Right lobe of liver (tissue), 6 donors: ENCODE measurements at regions not wholly inside any gene's neighbourhood (a gene's known extent, or its start where the extent isn't known, plus 50 kb on each side); places are given as distances from the start of the nearest gene placed in this dataset.

Experiments used
- ATAC-seq, 4 donors: fragments of 200-7000 bp; cut with Tn5 transposase; one replicate each; pipeline ENCODE4 v1.9.1; 2020; ENCODE audit warnings: mild to moderate bottlenecking in 4 of 4, moderate library complexity in 4 of 4
- DNase-seq, 3 donors: peaks; one replicate each; pipeline ENCODE4 v3.0.0-alpha.2; 2020
- H3K27ac ChIP-seq, 3 donors: fragments of 200-600 bp; one replicate each; pipeline ENCODE4 v1.8.0; 2022
- H3K27me3 ChIP-seq, 2 donors: fragments of 200-600 bp; one replicate each; pipeline ENCODE4 v1.8.0; 2022
- H3K36me3 ChIP-seq, 4 donors: fragments of 200-600 bp; sonication (generic) in 1 of 4; one replicate each; pipeline versions ENCODE4 v1.5.1 to v1.8.0; 2017 to 2022; ENCODE audit warnings: control low read depth in 1 of 4
- H3K4me1 ChIP-seq, 4 donors: fragments of 200-600 bp; sonication (generic) in 1 of 4; one replicate each; pipeline versions ENCODE4 v1.5.1 to v1.8.0; 2017 to 2022; ENCODE audit warnings: control low read depth in 1 of 4
- H3K4me3 ChIP-seq, 3 donors: fragments of 200-600 bp; one replicate each; pipeline ENCODE4 v1.8.0; 2022
- H3K9me3 ChIP-seq, 4 donors: fragments of 200-600 bp; sonication (generic) in 1 of 4; one replicate each; pipeline versions ENCODE4 v1.5.1 to v1.8.0; 2017 to 2022; ENCODE audit warnings: control low read depth in 1 of 4
- CTCF ChIP-seq, 4 donors: fragments of 200-600 bp in 3 of 4; fragments of 450-650 bp in 1 of 4; IDR thresholded peaks; one replicate each; pipeline versions ENCODE4 v1.5.1 to v1.8.0; 2016 to 2022; ENCODE audit warnings: antibody characterized with exemption in 4 of 4, mild to moderate bottlenecking in 2 of 4
- POLR2A ChIP-seq: fragments of 450-650 bp; IDR thresholded peaks from one replicate; pipeline ENCODE4 v1.6.1; 2017; ENCODE audit warnings: antibody characterized with exemption, mild to moderate bottlenecking
- WGBS: methylation state at CpG from one replicate; pipeline ENCODE4 v1.1.6; 2018; ENCODE audit warnings: low coverage, low lambda C conversion rate; ENCODE audit not compliant: insufficient coverage; ENCODE audit errors: missing lambda C conversion rate; 5-methylcytosine and 5-hydroxymethylcytosine counted together
- intact Hi-C, 2 donors: fragments of 100-400 bp; cut with DNase I; formaldehyde crosslinking; loops; one replicate each; pipeline versions ENCODE4 v1.11.2 to v1.14.1; 2022
- donor health status: DM: no; HTN: yes; CAD: no.
- donor health status: DM: no; HTN: no; CAD: no.
- donor health status: DM: no; HTN: no; CAD: no.
- donor health status: DM: no; HTN: yes; CAD: no.
- donor health status: DM: no; HTN: yes; CAD: no.

DNA sequence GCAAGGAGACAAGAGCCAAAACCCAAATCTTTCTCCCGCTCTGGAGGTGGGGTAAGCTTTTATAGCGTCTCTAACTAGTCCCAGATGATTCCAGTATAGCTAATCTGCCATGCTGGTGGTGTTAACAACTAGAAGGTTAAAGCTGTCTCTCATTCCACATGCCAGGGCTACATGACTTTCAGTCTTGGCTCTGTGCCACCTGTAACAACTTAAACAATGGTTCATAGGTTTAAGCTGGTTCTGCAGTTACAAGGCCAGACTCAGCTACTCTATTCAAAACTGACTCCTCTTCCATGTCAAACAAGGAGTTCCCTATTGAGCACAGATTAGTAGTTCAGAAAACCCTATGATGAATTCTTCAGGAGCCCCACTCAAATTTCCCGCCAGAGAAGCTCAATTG lies 128.9 kb downstream of the ELOVL4 start:
- 90% methylated on average over 3 of the region's 3 CpGs for WGBS
- Histone ChIP-seq H3K27me3 (no peaks in the 10 kb centered on the region), H3K4me3 (no peak overlapping the region), H3K36me3 (no peaks in the 10 kb centered on the region), H3K4me1 (no peaks in the 10 kb centered on the region), H3K9me3 (no peaks in the 10 kb centered on the region), H3K27ac (no peak overlapping the region)
- intact Hi-C loops, result no loop called here
- TF ChIP-seq POLR2A (no peak), CTCF (IDR thresholded peaks at IDR 0.05) (no peak)
- ATAC-seq, result no peak
- no peak for DNase-seq

DNA sequence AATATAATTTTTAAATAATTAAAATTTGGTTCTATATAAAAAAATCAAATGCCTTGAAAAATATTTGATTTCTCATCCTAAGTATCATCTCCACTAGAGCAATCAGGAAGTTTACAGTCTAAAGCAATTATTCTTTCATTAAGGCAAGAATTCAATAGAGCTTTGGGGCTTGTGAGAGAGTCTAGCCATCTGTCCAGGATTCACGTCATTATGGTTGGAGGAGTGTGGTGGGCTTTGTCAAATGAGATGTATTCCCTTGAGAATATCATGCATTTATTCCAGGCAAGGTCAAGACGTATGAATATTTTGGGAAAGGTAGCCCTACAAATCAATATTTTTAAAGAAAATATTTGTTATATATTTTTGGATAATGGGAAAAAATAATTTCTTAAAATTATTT lies 132.4 kb downstream of the ELOVL4 start:
- no peak overlapping the region for H3K27ac ChIP-seq
- DNase-seq (no peak), ATAC-seq (no peak)
- H3K4me3 ChIP-seq, result no peak overlapping the region
- intact Hi-C loops, result no loop called here
- no peaks in the 10 kb centered on the region for H3K36me3 ChIP-seq
- H3K4me1 ChIP-seq, result no peaks in the 10 kb centered on the region
- no peaks in the 10 kb centered on the region for H3K9me3 ChIP-seq
- TF ChIP-seq POLR2A (no peak), CTCF (IDR thresholded peaks at IDR 0.05) (no peak)
- no peaks in the 10 kb centered on the region for H3K27me3 ChIP-seq
- WGBS, result 81% methylated on average over 2 of the region's 2 CpGs

- H3K4me1 ChIP-seq, result no peaks in the 10 kb centered on the region
- no peak overlapping the region for H3K27ac ChIP-seq
- 17% methylated on average over 4 of the region's 4 CpGs for WGBS
- intact Hi-C loops, result no loop called here
- TF ChIP-seq POLR2A (no peak), CTCF (IDR thresholded peaks at IDR 0.05) (peak; percentile 82 to 91 (median 86))
- no peaks in the 10 kb centered on the region for H3K36me3 ChIP-seq
- ATAC-seq, result peak; percentile 97 to 99 (median 98)
- no peaks in the 10 kb centered on the region for H3K9me3 ChIP-seq
- peak; percentile 64 to 76 (median 76) for DNase-seq
- H3K27me3 ChIP-seq, result no peaks in the 10 kb centered on the region
- no peak overlapping the region for H3K4me3 ChIP-seq
Observed at GRCh38 chr6:79813854-79814709, 133.3 kb downstream of the ELOVL4 start.

DNA sequence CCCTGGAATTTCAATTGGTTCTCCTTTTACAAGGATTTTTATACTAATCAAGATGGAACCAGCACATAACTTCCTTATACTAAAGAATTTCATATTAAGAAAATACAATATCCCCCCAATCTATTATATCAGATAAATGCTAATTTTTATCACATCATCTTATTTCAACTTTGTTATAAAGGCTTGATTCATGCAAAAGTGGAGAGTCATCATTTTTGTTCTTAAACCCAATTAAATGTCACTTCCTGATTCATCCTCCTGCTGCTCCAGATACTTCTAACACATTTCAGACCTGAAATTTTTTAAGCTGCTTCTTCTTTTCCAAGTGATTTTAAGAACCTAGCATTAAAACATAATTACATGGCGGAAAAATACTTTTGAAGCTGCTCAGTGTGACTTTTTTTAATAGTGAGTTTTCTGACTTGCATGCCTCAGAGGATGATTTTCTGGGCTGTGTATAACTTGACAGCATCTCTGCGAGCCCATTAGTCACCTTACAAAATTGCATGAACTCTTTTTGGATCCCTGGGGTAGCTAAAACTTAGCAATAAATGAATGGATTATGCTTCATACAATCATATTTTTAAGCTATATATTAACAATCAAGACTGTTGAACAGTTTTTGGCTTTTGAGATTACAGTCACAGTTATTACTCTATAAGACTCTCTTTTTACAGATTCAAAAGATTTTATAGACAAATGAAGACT lies 134.1 kb downstream of the ELOVL4 start:
- Histone ChIP-seq H3K36me3 (no peaks in the 10 kb centered on the region), H3K27ac (no peak overlapping the region), H3K27me3 (no peaks in the 10 kb centered on the region), H3K4me3 (no peak overlapping the region), H3K4me1 (no peaks in the 10 kb centered on the region), H3K9me3 (no peaks in the 10 kb centered on the region)
- no peak for TF ChIP-seq CTCF (IDR thresholded peaks at IDR 0.05)
- no peak for TF ChIP-seq POLR2A
- DNase-seq, result no peak
- WGBS, result 80% methylated on average over 2 of the region's 2 CpGs
- no peak for ATAC-seq
- intact Hi-C loops, result no loop called here
